Testis (tissue), 2 donors: ENCODE measurements at regions not wholly inside any gene's neighbourhood (a gene's known extent, or its start where the extent isn't known, plus 50 kb on each side); places are given as distances from the start of the nearest gene placed in this dataset.

ENCODE experiments used
- DNase-seq: peaks from one replicate; pipeline ENCODE4 v3.0.0-alpha.2; 2019
- H3K27ac ChIP-seq, 2 donors: fragments of 200-600 bp; sonication (generic); one replicate each; pipeline ENCODE4 v1.5.1; 2019
- H3K27me3 ChIP-seq: fragments of 200-600 bp; sonication (generic); one replicate; pipeline ENCODE4 v1.5.1; 2019
- H3K36me3 ChIP-seq: fragments of 200-600 bp; sonication (generic); one replicate; pipeline ENCODE4 v1.5.1; 2017; ENCODE audit warnings: low read depth; ENCODE audit errors: missing control alignments
- H3K4me1 ChIP-seq: fragments of 200-600 bp; sonication (generic); one replicate; pipeline ENCODE4 v1.5.1; 2019
- H3K4me3 ChIP-seq, 2 donors: fragments of 200-600 bp; sonication (generic); one replicate each; pipeline ENCODE4 v1.5.1; 2017 to 2019
- H3K9me3 ChIP-seq: fragments of 200-600 bp; sonication (generic); one replicate; pipeline ENCODE4 v1.5.1; 2017
- CTCF ChIP-seq, 3 experiments: fragments of 450-650 bp in 2 of 3; fragments of 200-600 bp in 1 of 3; sonication (generic) in 1 of 3; IDR thresholded peaks; one replicate each; pipeline ENCODE4 v1.5.1; 2016 to 2019; ENCODE audit warnings: antibody characterized with exemption in 3 of 3, mild to moderate bottlenecking in 2 of 3, moderate library complexity in 1 of 3
- POLR2A ChIP-seq: fragments of 450-650 bp; IDR thresholded peaks from one replicate; pipeline ENCODE4 v1.6.1; 2017; ENCODE audit warnings: antibody characterized with exemption, mild to moderate bottlenecking, moderate library complexity
- WGBS, 2 donors: methylation state at CpG; one replicate each; pipeline ENCODE4 v1.1.5; 2018; 5-methylcytosine and 5-hydroxymethylcytosine counted together
- intact Hi-C: fragments of 100-400 bp; cut with DNase I; formaldehyde crosslinking; loops from one replicate; pipeline ENCODE4 v1.15.1; 2023; ENCODE audit warnings: low total_unique reads

- no peaks in the 10 kb centered on the region for H3K9me3 ChIP-seq
- intact Hi-C loops = no loop called here
- no peaks in the 10 kb centered on the region for H3K27me3 ChIP-seq
- H3K4me1 ChIP-seq = no peaks in the 10 kb centered on the region
- WGBS, 2 donors = 74 to 88% methylated on average over 2 of the region's 2 CpGs
- DNase-seq = no peak
- H3K27ac ChIP-seq = no peak overlapping the region
- H3K36me3 ChIP-seq = no peaks in the 10 kb centered on the region
- no peak for TF ChIP-seq POLR2A
- TF ChIP-seq CTCF (IDR thresholded peaks at IDR 0.05) = no peak
- no peak overlapping the region for H3K4me3 ChIP-seq
Observed at GRCh38 chr6:28721372-28721771, 195.7 kb downstream of the GPX5 start.

DNA sequence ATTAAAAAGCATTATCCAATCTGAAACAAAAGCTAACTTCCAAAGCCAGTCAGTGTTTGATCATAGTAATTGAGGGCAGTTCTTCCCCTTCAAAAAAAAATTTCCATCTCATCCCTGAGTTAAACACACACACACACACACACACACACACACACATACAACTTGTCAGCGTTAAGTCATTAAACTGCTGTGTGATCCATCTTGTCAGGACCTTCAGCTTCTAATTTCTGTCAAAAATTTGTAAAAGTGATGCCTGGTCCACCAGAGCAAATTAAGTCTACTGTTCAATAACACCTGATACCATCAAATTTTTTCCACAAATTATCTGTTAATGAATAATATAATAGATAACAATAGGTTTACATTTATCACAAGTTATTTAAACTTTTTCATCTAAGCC, 198.7 kb downstream of the GPX5 start:
- H3K36me3 ChIP-seq = no peaks in the 10 kb centered on the region
- H3K27me3 ChIP-seq = no peaks in the 10 kb centered on the region
- H3K4me3 ChIP-seq = no peak overlapping the region
- no peaks in the 10 kb centered on the region for H3K4me1 ChIP-seq
- no peaks in the 10 kb centered on the region for H3K9me3 ChIP-seq
- H3K27ac ChIP-seq = no peak overlapping the region
- TF ChIP-seq CTCF (IDR thresholded peaks at IDR 0.05) = no peak
- no peak for DNase-seq
- intact Hi-C loops = no loop called here
- WGBS, 2 donors = 47 to 64% methylated on average over 1 of the region's 1 CpG

- 36 to 54% methylated on average over 2 of the region's 2 CpGs for WGBS, 2 donors
- no peak overlapping the region for H3K4me3 ChIP-seq
- H3K4me1 ChIP-seq = no peaks in the 10 kb centered on the region
- no peak overlapping the region for H3K27ac ChIP-seq
- H3K9me3 ChIP-seq = no peaks in the 10 kb centered on the region
- intact Hi-C loops = no loop called here
- TF ChIP-seq CTCF (IDR thresholded peaks at IDR 0.05) (no peak), POLR2A (no peak)
- DNase-seq = no peak
- no peaks in the 10 kb centered on the region for H3K27me3 ChIP-seq
- H3K36me3 ChIP-seq = no peaks in the 10 kb centered on the region
Observed at GRCh38 chr6:28725274-28725809, 198.4 kb downstream of the TRIM27 start.

DNA sequence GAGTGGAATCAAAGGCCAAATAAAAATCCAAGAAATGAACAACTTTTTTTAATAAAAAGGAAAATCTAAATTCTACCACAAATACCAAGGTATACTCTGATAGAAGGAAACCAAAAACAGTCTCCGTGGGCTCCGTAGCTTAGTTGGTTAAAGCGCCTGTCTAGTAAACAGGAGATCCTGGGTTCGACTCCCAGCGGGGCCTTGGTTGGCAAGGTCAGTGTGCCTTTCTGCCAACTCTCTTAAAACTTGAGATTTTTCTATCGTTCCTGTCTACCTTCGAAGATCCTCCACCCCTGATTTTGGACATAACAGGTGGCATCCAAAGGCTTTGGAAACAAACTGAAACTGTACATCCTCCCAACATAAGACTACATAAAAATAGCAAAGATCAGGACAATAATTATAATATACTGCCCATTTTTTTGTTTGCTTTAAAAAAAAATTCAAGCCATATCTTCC, 197.9 kb downstream of the TRIM27 start:
- intact Hi-C loops = no loop called here
- no peak for DNase-seq
- Histone ChIP-seq H3K4me1 (no peaks in the 10 kb centered on the region), H3K9me3 (no peaks in the 10 kb centered on the region), H3K27me3 (no peaks in the 10 kb centered on the region), H3K4me3 (no peak overlapping the region), H3K36me3 (no peaks in the 10 kb centered on the region), H3K27ac (no peak overlapping the region)
- TF ChIP-seq POLR2A = no peak
- TF ChIP-seq CTCF (IDR thresholded peaks at IDR 0.05) = no peak
- WGBS, 2 donors = 19 to 24% methylated on average over 7 of the region's 7 CpGs

- no peaks in the 10 kb centered on the region for H3K4me1 ChIP-seq
- intact Hi-C loops = no loop called here
- H3K27me3 ChIP-seq = no peaks in the 10 kb centered on the region
- no peaks in the 10 kb centered on the region for H3K36me3 ChIP-seq
- 48 to 59% methylated on average over 13 of the region's 13 CpGs for WGBS, 2 donors
- TF ChIP-seq CTCF (IDR thresholded peaks at IDR 0.05) (no peak), POLR2A (no peak)
- H3K27ac ChIP-seq = no peak overlapping the region
- no peak for DNase-seq
- no peaks in the 10 kb centered on the region for H3K9me3 ChIP-seq
- H3K4me3 ChIP-seq = no peak overlapping the region
Observed at GRCh38 chr6:28726569-28727309, 197.0 kb downstream of the TRIM27 start.
